Nephron (organoid): ENCODE measurements at regions not wholly inside any gene's neighbourhood (a gene's known extent, or its start where the extent isn't known, plus 50 kb on each side); places are given as distances from the start of the nearest gene placed in this dataset.

Source experiments
- H3K27ac Mint-ChIP-seq, 3 experiments: 2 replicates each; pipeline ENCODE4 v1.8.0; 2020; ENCODE audit warnings: mixed read lengths in 3 of 3, mild to moderate bottlenecking in 2 of 3, moderate library complexity in 1 of 3
- H3K27me3 Mint-ChIP-seq: 2 replicates; pipeline ENCODE4 v1.8.0; 2021; ENCODE audit warnings: low read depth, mild to moderate bottlenecking, moderate library complexity, mixed read lengths
- H3K36me3 Mint-ChIP-seq: 2 replicates; pipeline ENCODE4 v1.8.0; 2020; ENCODE audit warnings: low read depth, mixed read lengths
- H3K4me1 Mint-ChIP-seq: 2 replicates; pipeline ENCODE4 v1.8.0; 2020; ENCODE audit warnings: mixed read lengths
- H3K4me3 Mint-ChIP-seq, 3 experiments: 2 replicates each; pipeline ENCODE4 v1.8.0; 2020; ENCODE audit warnings: mild to moderate bottlenecking in 3 of 3, mixed read lengths in 3 of 3, moderate library complexity in 2 of 3
- H3K9me3 Mint-ChIP-seq: 2 replicates; pipeline ENCODE4 v1.8.0; 2020; ENCODE audit warnings: mixed read lengths
- TF ChIP-seq, protein P1 (sequence below), 3 experiments: fragments of 200-600 bp; sonication (generic); IDR thresholded peaks; one replicate each; pipeline ENCODE4 v1.5.0; 2021; ENCODE audit warnings: antibody characterized with exemption in 3 of 3; ENCODE audit not compliant: unreplicated experiment in 3 of 3

GRCh38 chr21:15170614-15171013, 105.8 kb upstream of the NRIP1 start:
- Mint-ChIP-seq H3K27me3 (no peaks in the 10 kb centered on the region), H3K36me3 (no peaks in the 10 kb centered on the region), H3K27ac (no peak overlapping the region), H3K4me1 (no peaks in the 10 kb centered on the region), H3K9me3 (no peaks in the 10 kb centered on the region), H3K4me3 (no peak overlapping the region)
- TF ChIP-seq, protein P1, sequence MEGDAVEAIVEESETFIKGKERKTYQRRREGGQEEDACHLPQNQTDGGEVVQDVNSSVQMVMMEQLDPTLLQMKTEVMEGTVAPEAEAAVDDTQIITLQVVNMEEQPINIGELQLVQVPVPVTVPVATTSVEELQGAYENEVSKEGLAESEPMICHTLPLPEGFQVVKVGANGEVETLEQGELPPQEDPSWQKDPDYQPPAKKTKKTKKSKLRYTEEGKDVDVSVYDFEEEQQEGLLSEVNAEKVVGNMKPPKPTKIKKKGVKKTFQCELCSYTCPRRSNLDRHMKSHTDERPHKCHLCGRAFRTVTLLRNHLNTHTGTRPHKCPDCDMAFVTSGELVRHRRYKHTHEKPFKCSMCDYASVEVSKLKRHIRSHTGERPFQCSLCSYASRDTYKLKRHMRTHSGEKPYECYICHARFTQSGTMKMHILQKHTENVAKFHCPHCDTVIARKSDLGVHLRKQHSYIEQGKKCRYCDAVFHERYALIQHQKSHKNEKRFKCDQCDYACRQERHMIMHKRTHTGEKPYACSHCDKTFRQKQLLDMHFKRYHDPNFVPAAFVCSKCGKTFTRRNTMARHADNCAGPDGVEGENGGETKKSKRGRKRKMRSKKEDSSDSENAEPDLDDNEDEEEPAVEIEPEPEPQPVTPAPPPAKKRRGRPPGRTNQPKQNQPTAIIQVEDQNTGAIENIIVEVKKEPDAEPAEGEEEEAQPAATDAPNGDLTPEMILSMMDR (IDR thresholded peaks at IDR 0.05; ENCODE audit: unreplicated experiment in 3 of 3), result no peak

DNA sequence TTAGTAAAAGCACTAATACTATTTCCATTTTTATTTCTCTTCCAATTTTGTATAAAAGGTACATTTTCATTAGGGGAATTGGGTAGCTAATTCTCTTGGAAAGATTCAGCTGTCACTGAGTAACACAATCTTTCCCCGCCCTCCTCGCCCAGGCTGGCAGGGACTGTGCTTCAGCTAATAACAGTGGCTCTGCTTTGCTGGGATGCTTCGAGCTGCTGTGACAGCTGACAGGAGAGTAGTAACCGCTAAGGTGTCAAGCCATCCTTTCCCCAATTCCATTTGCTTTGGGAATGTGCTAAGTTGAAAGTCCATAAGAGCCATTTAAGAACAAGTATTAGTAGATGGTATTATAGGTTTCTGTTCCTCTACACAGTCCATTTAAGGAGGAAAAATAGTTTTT, 106.7 kb upstream of the NRIP1 start:
- TF ChIP-seq, protein P1 (IDR thresholded peaks at IDR 0.05; ENCODE audit: unreplicated experiment in 3 of 3), result no peak
- H3K9me3 Mint-ChIP-seq, result no peaks in the 10 kb centered on the region
- no peak overlapping the region for H3K27ac Mint-ChIP-seq
- no peaks in the 10 kb centered on the region for H3K4me1 Mint-ChIP-seq
- no peaks in the 10 kb centered on the region for H3K27me3 Mint-ChIP-seq
- H3K4me3 Mint-ChIP-seq, result no peak overlapping the region
- no peaks in the 10 kb centered on the region for H3K36me3 Mint-ChIP-seq

- no peak overlapping the region for H3K27ac Mint-ChIP-seq
- H3K4me1 Mint-ChIP-seq, result no peaks in the 10 kb centered on the region
- TF ChIP-seq, protein P1 (IDR thresholded peaks at IDR 0.05; ENCODE audit: unreplicated experiment in 3 of 3), result no peak
- H3K36me3 Mint-ChIP-seq, result no peaks in the 10 kb centered on the region
- H3K27me3 Mint-ChIP-seq, result no peaks in the 10 kb centered on the region
- no peaks in the 10 kb centered on the region for H3K9me3 Mint-ChIP-seq
- H3K4me3 Mint-ChIP-seq, result no peak overlapping the region
Observed at GRCh38 chr21:15172963-15173362, 108.2 kb upstream of the NRIP1 start.

GRCh38 chr21:15174923-15175322, 110.1 kb upstream of the NRIP1 start:
- H3K4me1 Mint-ChIP-seq, result no peaks in the 10 kb centered on the region
- TF ChIP-seq, protein P1 (IDR thresholded peaks at IDR 0.05; ENCODE audit: unreplicated experiment in 3 of 3), result no peak
- H3K36me3 Mint-ChIP-seq, result no peaks in the 10 kb centered on the region
- H3K4me3 Mint-ChIP-seq, result no peak overlapping the region
- H3K9me3 Mint-ChIP-seq, result no peaks in the 10 kb centered on the region
- H3K27me3 Mint-ChIP-seq, result no peaks in the 10 kb centered on the region
- H3K27ac Mint-ChIP-seq, result no peak overlapping the region

- Mint-ChIP-seq H3K36me3 (no peaks in the 10 kb centered on the region), H3K27ac (no peak overlapping the region), H3K4me3 (no peak overlapping the region), H3K9me3 (no peaks in the 10 kb centered on the region), H3K27me3 (no peaks in the 10 kb centered on the region), H3K4me1 (peaks cover 12% of the 10 kb centered on the region)
- TF ChIP-seq, protein P1 (IDR thresholded peaks at IDR 0.05; ENCODE audit: unreplicated experiment in 3 of 3), result no peak
Observed at GRCh38 chr21:15182731-15183130, 117.9 kb upstream of the NRIP1 start.

GRCh38 chr21:15183813-15184257, 119.0 kb upstream of the NRIP1 start:
- TF ChIP-seq, protein P1 (IDR thresholded peaks at IDR 0.05; ENCODE audit: unreplicated experiment in 3 of 3), result no peak
- no peaks in the 10 kb centered on the region for H3K27me3 Mint-ChIP-seq
- no peak overlapping the region for H3K4me3 Mint-ChIP-seq
- peaks cover 2% of the 10 kb centered on the region for H3K9me3 Mint-ChIP-seq
- H3K4me1 Mint-ChIP-seq, result peaks cover 12% of the 10 kb centered on the region
- H3K36me3 Mint-ChIP-seq, result no peaks in the 10 kb centered on the region
- H3K27ac Mint-ChIP-seq, result no peak overlapping the region
